HG03442 (cell line): ENCODE measurements at regions not wholly inside any gene's neighbourhood (a gene's known extent, or its start where the extent isn't known, plus 50 kb on each side); places are given as distances from the start of the nearest gene placed in this dataset.
"Not testable (repeated sequence)": the region's sequence is repeated elsewhere in the genome, so short reads cannot be mapped to it uniquely, and the experiment has no call there.

Experiments used
- ATAC-seq: cut with Tn5 transposase; IDR thresholded peaks from one replicate; pipeline ENCODE4 v1.9.1; 2021; ENCODE audit warnings: mild to moderate bottlenecking, moderate library complexity; ENCODE audit not compliant: unreplicated experiment

GRCh38 chr7:50251765-50252164 is 52.8 kb upstream of the IKZF1 start:
- ATAC-seq, result no peak

- ATAC-seq, result no peak
These were observed 58.0 kb upstream of the IKZF1 start for GRCh38 chr7:50246551-50246950.

DNA sequence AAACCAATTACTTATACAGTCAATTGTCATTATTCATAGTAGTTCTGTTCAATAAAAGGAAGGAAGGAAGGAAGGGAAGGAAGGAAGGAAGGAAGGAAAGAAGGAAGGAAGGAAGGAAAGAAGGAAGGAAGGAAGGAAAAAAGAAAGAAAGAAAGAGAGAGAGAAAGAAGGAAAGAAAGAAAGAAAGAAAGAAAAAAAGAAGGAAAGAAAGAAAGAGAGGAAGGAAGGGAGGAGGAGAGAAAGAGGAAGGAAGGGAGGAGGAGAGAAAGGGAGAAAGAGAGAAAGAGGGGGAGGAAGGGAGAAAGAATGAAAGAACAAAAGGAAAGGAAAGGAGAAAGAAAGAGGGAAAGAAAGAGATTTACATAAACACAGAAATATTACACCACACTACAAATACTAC is 62.4 kb upstream of the IKZF1 start:
- ATAC-seq, result not testable (repeated sequence)

GRCh38 chr7:50240699-50241098 is 63.8 kb upstream of the IKZF1 start:
- ATAC-seq, result not testable (repeated sequence)

DNA sequence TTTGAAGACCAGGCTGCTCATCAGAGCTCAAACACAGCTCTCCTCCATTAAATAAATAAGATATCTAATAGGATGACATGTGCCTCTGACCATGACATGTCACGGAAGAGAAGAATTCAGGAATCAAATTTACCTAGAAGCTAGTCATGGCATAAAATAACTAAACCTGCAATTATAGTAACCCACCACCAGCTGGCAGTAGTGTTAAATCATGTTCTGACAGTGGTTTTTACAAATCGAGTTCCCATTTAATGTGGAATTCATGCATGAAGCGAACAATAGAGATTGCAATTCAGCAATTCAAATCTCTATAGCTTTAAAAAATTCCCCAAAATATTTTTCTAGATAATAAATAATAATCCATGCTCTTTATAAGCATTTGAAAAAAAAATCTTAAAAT is 74.6 kb upstream of the IKZF1 start:
- ATAC-seq, result no peak

DNA sequence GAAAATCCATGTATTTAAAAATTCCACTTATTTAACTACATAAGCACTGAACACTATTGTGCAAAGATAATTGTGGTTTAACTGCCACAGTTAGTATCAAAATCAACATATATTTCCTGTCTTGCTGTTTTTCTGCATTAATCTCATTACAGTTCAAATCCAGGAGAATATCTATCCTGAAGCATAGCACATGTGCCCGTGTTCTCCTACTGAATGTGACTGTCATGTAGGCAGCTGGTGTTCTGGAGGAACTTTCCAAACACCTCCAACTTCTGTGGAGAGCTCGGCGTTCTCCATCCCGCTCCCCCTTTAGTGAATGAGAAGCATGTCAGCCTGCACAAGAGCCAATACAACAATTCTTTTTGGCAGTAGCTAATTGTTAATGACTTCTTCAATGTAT is 76.4 kb upstream of the IKZF1 start:
- ATAC-seq, result no peak

- ATAC-seq, result no peak
These were observed 76.8 kb upstream of the IKZF1 start for GRCh38 chr7:50227726-50228125.

GRCh38 chr7:50226669-50227068 is 77.8 kb upstream of the IKZF1 start:
- ATAC-seq, result peak; percentile 57

GRCh38 chr7:50226145-50226544 is 78.4 kb upstream of the IKZF1 start:
- no peak for ATAC-seq

- ATAC-seq, result no peak
These were observed 83.1 kb upstream of the IKZF1 start for GRCh38 chr7:50221433-50221832.

GRCh38 chr7:50221028-50221427 is 83.5 kb upstream of the IKZF1 start:
- no peak for ATAC-seq

- no peak for ATAC-seq
These were observed 84.2 kb upstream of the IKZF1 start for GRCh38 chr7:50220273-50220672.

- no peak for ATAC-seq
These were observed 86.7 kb upstream of the IKZF1 start for GRCh38 chr7:50217821-50218281.

DNA sequence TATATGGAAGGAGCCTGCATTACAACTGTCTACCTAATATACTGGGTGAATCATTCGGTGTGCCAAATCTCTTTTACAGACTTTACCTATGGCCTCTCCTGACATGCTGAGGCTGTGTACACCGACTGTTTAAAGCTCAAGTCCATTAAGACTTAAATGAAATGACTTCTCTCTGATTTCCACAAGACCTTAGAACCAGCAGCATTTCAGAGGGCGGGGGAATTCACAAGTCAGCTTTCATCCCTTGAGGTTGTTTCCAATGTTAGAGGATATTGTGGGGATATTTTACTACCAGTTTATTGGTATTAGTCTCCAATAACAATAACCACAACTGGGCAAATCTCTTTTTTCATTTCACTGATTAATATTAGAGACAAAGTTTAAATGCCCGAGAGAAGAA is 87.1 kb upstream of the IKZF1 start:
- no peak for ATAC-seq

DNA sequence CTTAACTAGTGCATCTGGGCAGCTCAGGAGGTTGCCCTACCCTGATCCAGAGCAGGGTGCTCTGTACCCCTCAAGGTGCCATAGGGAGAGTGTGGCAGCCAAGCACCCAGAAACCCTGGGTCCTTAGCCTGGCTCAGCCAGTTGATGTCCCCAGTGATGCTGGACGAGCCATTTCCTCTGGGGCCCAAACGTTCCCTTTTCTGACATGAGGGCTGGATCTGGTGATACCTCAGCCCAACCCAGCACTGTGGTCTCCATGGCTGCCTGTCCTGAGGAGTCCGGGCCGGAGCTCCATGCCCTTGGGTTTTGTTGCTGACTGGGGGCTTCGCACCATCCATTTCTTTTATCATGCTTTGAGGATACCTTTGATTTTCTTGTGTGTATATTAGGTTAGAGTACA is 87.9 kb upstream of the IKZF1 start:
- ATAC-seq, result no peak

- ATAC-seq, result no peak
These were observed 89.7 kb upstream of the IKZF1 start for GRCh38 chr7:50214771-50215170.

DNA sequence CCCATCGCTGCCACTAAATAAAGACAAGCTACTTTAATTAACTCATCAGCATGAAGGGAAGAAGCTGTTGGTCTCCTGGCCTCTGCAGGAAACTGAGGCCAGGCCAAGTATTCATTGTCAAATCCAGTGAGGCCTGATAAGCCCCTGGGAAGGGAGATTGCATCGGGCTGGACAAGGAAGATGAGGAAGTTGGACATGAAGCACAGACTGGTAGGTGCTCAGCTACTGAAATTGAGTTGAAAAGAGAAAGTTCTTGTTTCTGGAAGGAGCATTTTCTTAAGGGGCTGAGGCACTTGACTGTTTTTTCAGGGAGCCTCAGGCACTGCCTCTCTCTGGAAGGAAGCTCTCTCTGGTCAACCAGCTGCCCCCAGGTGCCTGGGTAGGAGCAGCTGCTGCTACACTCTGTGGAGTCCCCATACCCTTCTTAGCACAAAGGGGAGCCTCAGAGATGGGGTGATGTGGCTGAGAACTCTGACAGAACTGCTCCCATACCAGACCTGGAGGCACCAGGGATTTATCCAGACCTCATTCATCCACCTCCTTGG is 90.3 kb upstream of the IKZF1 start:
- ATAC-seq, result no peak

GRCh38 chr7:50213622-50214017 is 90.9 kb upstream of the IKZF1 start:
- no peak for ATAC-seq

DNA sequence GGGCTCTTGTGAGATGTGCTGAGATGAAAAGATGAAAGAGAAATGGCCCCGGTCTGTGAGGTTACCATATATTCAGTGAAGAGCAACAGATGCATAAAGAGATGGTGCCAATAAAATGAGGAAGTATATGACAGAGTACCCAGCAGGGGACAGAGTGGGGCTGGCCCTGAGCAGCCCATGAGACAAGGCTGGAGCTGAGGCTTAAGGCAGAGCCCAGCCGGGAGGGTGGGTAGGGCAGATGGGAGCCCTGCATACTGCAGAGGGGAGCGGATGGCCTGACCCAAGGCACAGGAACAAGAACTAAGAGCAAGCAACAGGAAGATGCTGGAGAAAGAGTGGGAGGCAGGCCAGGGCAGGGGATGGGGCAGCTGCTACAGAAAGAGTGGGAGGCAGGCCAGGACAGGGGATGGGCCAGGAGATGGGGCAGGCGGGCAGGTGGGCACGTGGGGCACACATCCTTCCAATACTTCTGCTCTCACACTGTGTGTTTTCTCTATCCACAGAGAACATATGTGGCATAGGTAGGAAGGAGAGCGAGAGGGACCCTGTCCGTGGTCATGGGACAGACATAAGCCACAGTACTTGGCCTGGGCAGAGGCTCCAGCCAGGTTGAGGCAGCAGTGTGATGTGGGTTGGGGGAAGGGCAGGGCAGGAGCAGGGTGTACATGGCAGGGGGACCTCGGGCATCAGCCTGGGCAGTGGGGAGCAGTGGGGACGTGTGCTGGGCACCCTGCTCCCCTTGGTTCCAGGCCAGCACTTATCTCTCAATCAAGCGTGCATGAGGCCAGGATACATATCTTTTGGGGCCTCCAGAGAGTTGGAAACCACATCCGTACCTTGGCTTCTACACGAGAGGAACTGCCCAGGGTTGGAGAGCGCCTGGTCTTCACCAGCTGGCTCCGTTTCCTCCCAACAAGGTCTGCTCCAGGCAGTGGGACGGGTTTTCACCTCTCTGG is 91.6 kb upstream of the IKZF1 start:
- peak; percentile 38 for ATAC-seq

DNA sequence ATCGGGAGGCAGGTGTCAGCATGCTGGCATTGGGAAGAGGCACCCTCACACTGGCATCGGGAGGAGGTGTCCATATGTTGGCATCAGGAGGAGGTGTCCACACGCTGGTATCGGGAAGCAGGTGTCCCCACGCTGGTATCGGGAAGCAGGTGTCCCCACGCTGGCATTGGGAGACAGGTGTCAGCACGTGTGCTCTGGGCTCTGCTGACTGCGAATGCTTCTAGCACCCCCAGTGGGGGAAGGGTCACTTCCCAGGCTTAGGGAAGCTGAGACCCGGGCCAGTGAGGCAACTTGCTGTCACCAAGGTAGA is 92.5 kb upstream of the IKZF1 start:
- ATAC-seq, result no peak

- no peak for ATAC-seq
These were observed 93.1 kb upstream of the IKZF1 start for GRCh38 chr7:50211130-50212015.

DNA sequence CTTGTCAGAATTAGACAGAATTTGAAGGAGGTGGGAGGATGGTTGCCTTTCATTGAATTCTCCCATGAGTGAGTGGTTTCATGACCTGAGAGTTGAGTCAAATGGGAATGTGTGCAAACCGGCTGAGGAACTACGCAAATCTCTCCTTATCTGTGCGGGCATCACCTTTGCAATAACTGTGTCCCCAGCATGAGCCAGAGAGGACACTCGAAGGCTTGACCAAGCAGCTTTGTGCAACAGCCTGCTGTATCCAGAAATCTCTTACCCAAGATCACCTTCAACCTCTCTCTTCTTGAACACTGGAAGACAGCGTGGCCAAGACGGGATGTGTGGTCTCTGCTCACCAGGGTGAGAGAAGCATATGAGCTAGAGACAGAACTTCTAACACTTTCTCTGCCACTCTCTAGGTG is 93.8 kb upstream of the IKZF1 start:
- peak; percentile 46 for ATAC-seq
